ENCODE measurements at regions not wholly inside any gene's neighbourhood (a gene's known extent, or its start where the extent isn't known, plus 50 kb on each side); places are given as distances from the start of the nearest gene placed in this dataset.

GRCh38 chr15:58309963-58310928, 121.5 kb upstream of the LIPC start:
- TF ChIP-seq CTCF (conservative IDR thresholded peaks at IDR 0.05): no peak
- H3K27ac ChIP-seq: no peak overlapping the region

- TF ChIP-seq CTCF (conservative IDR thresholded peaks at IDR 0.05): no peak
- H3K27ac ChIP-seq: no peak overlapping the region
Observed at GRCh38 chr15:58311556-58311955, 120.2 kb upstream of the LIPC start.

- TF ChIP-seq CTCF (conservative IDR thresholded peaks at IDR 0.05): no peak
- no peak overlapping the region for H3K27ac ChIP-seq
Observed at GRCh38 chr15:58312031-58312430, 119.8 kb upstream of the LIPC start.

GRCh38 chr15:58313304-58313703, 118.5 kb upstream of the LIPC start:
- H3K27ac ChIP-seq: no peak overlapping the region
- no peak for TF ChIP-seq CTCF (conservative IDR thresholded peaks at IDR 0.05)

- TF ChIP-seq CTCF (conservative IDR thresholded peaks at IDR 0.05): no peak
- H3K27ac ChIP-seq: no peak overlapping the region
Observed at GRCh38 chr15:58313810-58314592, 117.8 kb upstream of the LIPC start.

- no peak overlapping the region for H3K27ac ChIP-seq
- TF ChIP-seq CTCF (conservative IDR thresholded peaks at IDR 0.05): no peak
Observed at GRCh38 chr15:58314593-58315216, 117.1 kb upstream of the LIPC start.

- no peak overlapping the region for H3K27ac ChIP-seq
Observed at GRCh38 chr15:58318517-58318916, 113.3 kb upstream of the LIPC start.

More at GRCh38 chr15:58318517-58318916, 113.3 kb upstream of the LIPC start:
- no peak for TF ChIP-seq CTCF (conservative IDR thresholded peaks at IDR 0.05)

All from VCaP (cell line).